GM12878 (cell line): ENCODE measurements at regions not wholly inside any gene's neighbourhood (a gene's known extent, or its start where the extent isn't known, plus 50 kb on each side); places are given as distances from the start of the nearest gene placed in this dataset.

ENCODE experiments used
- EZH2 ChIP-seq: IDR thresholded peaks from 2 replicates; pipeline ENCODE4 v1.6.1; 2012; ENCODE audit warnings: low read depth, mild to moderate bottlenecking, control low read depth, inconsistent platforms, low read length, borderline replicate concordance; ENCODE audit not compliant: control insufficient read depth
- IKZF2 ChIP-seq, 2 experiments: fragments of 450-650 bp; IDR thresholded peaks; 2 replicates each; pipeline ENCODE4 v1.6.1; 2017; ENCODE audit warnings: mild to moderate bottlenecking in 2 of 2, moderate library complexity in 2 of 2
- MXI1 ChIP-seq: fragments of 150-350 bp; IDR thresholded peaks from 2 replicates; pipeline ENCODE4 v1.6.1; 2011; ENCODE audit warnings: low read depth, mild to moderate bottlenecking, inconsistent platforms, low read length, improper control_type of control experiment
- MYC ChIP-seq: IDR thresholded peaks from 2 replicates; pipeline ENCODE4 v1.6.1; 2011; ENCODE audit warnings: mild to moderate bottlenecking, low read length, moderate library complexity, inconsistent platforms; ENCODE audit not compliant: insufficient read depth, insufficient replicate concordance, insufficient read length, severe bottlenecking
- NFIC ChIP-seq: IDR thresholded peaks from 2 replicates; pipeline ENCODE4 v1.6.1; 2012; ENCODE audit warnings: low read depth, mild to moderate bottlenecking, inconsistent platforms, low read length, moderate library complexity
- NR2C2 ChIP-seq: IDR thresholded peaks from 2 replicates; pipeline ENCODE4 v1.6.1; 2011; ENCODE audit warnings: borderline replicate concordance, low read depth; ENCODE audit not compliant: control insufficient read depth, insufficient read length
- POLR2A ChIP-seq: IDR thresholded peaks from 2 replicates; pipeline ENCODE4 v1.6.1; 2011; ENCODE audit warnings: low read depth, mild to moderate bottlenecking, low read length
- RAD51 ChIP-seq: fragments of 450-650 bp; IDR thresholded peaks from 2 replicates; pipeline ENCODE4 v1.6.1; 2016; ENCODE audit warnings: moderate library complexity, mild to moderate bottlenecking, inconsistent platforms
- SIN3A ChIP-seq: IDR thresholded peaks from 2 replicates; pipeline ENCODE4 v1.6.1; 2012; ENCODE audit warnings: low read depth, low read length, improper control_type of control experiment
- TCF12 ChIP-seq: IDR thresholded peaks from 2 replicates; pipeline ENCODE4 v1.6.1; 2011; ENCODE audit warnings: low read depth, mild to moderate bottlenecking, low read length
- ZSCAN29 ChIP-seq: fragments of 450-650 bp; IDR thresholded peaks from 2 replicates; pipeline ENCODE4 v1.6.1; 2017; ENCODE audit warnings: mild to moderate bottlenecking, moderate library complexity
- TF ChIP-seq, protein P1 (sequence below), 3 experiments: IDR thresholded peaks in 2 of 3; conservative IDR thresholded peaks in 1 of 3; 2 replicates each; pipeline ENCODE4 v1.5.1; 2011; ENCODE audit warnings: low read depth in 3 of 3, low read length in 3 of 3, mild to moderate bottlenecking in 3 of 3, control low read depth in 2 of 3, moderate library complexity in 2 of 3, inconsistent platforms in 1 of 3, mixed read lengths in 1 of 3; ENCODE audit not compliant: control insufficient read depth in 2 of 3, insufficient read depth in 1 of 3; ENCODE audit errors: extremely low read depth in 1 of 3
- TF ChIP-seq, protein P2 (sequence below): IDR thresholded peaks from 2 replicates; pipeline ENCODE4 v1.6.1; 2012; ENCODE audit warnings: low read depth, low read length, improper control_type of control experiment

DNA sequence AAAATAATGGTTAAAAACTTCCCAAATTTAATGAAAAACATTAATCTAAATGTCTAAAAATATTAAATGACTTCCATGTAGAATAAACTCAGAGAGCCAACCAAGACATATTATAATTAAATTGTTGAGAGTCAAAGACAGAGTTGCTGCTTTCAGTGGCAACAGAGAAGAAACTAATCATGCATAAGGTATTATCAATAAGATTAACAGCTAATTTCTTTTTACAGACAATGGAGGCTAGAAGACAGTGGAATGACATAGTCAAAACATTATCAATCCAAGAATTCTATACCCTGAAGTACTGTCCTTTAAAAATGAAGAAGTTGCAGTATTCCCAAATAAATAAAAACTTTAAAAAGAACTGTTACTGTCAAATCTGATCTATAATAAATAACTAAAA lies 268.7 kb downstream of the IRX2 start:
- TF ChIP-seq NR2C2 (no peak), IKZF2 (IDR thresholded peaks at IDR 0.05) (no peak), NFIC (no peak), EZH2 (no peak), POLR2A (no peak), TCF12 (no peak), SIN3A (no peak), MYC (no peak), MXI1 (no peak), ZSCAN29 (no peak), RAD51 (no peak)
- TF ChIP-seq, protein P1, sequence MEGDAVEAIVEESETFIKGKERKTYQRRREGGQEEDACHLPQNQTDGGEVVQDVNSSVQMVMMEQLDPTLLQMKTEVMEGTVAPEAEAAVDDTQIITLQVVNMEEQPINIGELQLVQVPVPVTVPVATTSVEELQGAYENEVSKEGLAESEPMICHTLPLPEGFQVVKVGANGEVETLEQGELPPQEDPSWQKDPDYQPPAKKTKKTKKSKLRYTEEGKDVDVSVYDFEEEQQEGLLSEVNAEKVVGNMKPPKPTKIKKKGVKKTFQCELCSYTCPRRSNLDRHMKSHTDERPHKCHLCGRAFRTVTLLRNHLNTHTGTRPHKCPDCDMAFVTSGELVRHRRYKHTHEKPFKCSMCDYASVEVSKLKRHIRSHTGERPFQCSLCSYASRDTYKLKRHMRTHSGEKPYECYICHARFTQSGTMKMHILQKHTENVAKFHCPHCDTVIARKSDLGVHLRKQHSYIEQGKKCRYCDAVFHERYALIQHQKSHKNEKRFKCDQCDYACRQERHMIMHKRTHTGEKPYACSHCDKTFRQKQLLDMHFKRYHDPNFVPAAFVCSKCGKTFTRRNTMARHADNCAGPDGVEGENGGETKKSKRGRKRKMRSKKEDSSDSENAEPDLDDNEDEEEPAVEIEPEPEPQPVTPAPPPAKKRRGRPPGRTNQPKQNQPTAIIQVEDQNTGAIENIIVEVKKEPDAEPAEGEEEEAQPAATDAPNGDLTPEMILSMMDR (IDR thresholded peaks at IDR 0.05 in 2 of 3, conservative IDR thresholded peaks at IDR 0.05 in 1 of 3; ENCODE audit: control insufficient read depth in 2 of 3, extremely low read depth in 1 of 3, insufficient read depth in 1 of 3, low read depth in 3 of 3, low read length in 3 of 3): no peak
- TF ChIP-seq, protein P2, sequence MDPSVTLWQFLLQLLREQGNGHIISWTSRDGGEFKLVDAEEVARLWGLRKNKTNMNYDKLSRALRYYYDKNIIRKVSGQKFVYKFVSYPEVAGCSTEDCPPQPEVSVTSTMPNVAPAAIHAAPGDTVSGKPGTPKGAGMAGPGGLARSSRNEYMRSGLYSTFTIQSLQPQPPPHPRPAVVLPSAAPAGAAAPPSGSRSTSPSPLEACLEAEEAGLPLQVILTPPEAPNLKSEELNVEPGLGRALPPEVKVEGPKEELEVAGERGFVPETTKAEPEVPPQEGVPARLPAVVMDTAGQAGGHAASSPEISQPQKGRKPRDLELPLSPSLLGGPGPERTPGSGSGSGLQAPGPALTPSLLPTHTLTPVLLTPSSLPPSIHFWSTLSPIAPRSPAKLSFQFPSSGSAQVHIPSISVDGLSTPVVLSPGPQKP: no peak
